AG04449 (cell line): ENCODE measurements at regions not wholly inside any gene's neighbourhood (a gene's known extent, or its start where the extent isn't known, plus 50 kb on each side); places are given as distances from the start of the nearest gene placed in this dataset.

Experiments used
- CTCF ChIA-PET: fragments of 350-600 bp; formaldehyde crosslinking; extraction: SDS; loops from one replicate; lab custom pipeline; 2021; ENCODE audit warnings: antibody characterized with exemption; lab: Yijun Ruan, JAX
- POLR2A ChIA-PET: fragments of 400-600, 350-600 bp; formaldehyde crosslinking; extraction: SDS; loops from one replicate; lab custom pipeline; 2020; ENCODE audit warnings: antibody characterized with exemption, inconsistent platforms; lab: Yijun Ruan, JAX
- DNase-seq: peaks from one replicate; pipeline ENCODE4 v3.0.0-alpha.2; 2010; ENCODE audit warnings: low read depth, low spot score
- H3K4me3 ChIP-seq: 2 replicates; pipeline ENCODE4 v1.5.1; 2011; ENCODE audit warnings: low read depth, mild to moderate bottlenecking, control low read depth, low read length
- TF ChIP-seq, protein P1 (sequence below): IDR thresholded peaks from one replicate; pipeline ENCODE4 v1.5.1; 2011; ENCODE audit warnings: mild to moderate bottlenecking, moderate library complexity, low read length, control low read depth, inconsistent platforms; ENCODE audit not compliant: insufficient read depth; ENCODE audit errors: missing control alignments

DNA sequence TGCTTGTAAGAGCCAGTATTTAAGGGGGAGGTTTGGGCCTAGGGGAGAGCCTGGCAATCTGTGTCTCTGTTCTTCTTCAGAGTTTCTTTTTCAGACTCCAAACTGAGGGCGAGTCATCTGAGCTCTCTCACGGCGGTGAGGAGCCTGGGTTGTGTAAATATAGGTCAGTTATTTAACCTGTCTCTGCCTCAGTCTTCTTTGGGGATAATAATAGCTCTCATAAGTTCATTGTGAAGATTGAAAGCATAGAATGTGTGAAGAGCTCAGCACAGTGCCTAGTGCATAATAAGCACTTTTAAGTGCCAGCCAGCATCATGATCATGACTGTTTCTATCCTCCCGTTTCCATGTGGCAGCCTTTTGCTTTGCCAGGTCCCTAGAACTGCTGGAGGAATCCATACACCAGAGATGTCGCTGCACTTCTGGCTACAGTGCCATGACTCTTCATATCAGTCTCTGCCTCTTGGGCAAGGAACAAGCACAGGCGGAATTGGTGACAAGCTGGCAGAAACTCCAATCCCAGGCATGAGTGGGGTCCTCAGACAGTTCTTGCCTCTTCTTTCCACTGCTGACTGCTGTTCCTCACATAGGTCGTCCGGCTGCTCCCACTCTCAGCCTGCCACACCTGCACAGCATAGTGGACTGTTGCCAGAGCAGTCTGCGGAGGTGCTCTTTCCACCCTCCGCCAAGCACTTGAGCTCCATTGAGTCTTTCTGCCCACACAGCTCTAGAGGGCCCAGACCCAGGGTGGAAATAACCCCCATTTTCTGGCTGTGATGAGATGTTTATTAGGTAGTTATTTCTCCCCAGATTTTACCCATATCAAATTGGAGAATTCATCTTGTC is 103.7 kb upstream of the MAML3 start:
- DNase-seq: no peak
- no peak overlapping the region for H3K4me3 ChIP-seq
- ChIA-PET POLR2A (no interaction called here), CTCF (interaction anchor here (0.7 to 1.6 kb wide), 10 partner anchors 10 to 604 kb away, joined by 3 to 5 read pairs (median 4); no protein-coding TSS in a partner anchor)
- TF ChIP-seq, protein P1, sequence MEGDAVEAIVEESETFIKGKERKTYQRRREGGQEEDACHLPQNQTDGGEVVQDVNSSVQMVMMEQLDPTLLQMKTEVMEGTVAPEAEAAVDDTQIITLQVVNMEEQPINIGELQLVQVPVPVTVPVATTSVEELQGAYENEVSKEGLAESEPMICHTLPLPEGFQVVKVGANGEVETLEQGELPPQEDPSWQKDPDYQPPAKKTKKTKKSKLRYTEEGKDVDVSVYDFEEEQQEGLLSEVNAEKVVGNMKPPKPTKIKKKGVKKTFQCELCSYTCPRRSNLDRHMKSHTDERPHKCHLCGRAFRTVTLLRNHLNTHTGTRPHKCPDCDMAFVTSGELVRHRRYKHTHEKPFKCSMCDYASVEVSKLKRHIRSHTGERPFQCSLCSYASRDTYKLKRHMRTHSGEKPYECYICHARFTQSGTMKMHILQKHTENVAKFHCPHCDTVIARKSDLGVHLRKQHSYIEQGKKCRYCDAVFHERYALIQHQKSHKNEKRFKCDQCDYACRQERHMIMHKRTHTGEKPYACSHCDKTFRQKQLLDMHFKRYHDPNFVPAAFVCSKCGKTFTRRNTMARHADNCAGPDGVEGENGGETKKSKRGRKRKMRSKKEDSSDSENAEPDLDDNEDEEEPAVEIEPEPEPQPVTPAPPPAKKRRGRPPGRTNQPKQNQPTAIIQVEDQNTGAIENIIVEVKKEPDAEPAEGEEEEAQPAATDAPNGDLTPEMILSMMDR: no peak

DNA sequence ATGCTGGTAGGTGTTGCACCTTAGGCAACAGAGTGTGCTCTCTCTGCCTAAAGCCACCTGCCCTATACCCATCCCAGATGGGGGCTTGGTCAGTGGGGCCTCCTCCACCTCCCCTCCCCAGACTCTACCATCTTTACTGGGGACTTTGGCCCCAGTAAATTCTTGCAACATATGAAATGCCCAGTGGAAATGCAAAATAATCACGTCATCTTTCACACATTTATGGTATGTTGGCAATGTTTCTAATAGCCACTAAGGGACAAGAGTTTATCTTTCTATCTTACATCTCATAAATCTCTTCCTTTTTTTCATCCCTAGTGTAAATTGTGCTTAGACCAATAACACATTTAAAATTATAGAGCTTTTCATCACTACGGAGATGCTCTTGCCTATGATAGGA is 103.0 kb upstream of the MAML3 start:
- TF ChIP-seq, protein P1: no peak
- DNase-seq: no peak
- no peak overlapping the region for H3K4me3 ChIP-seq
- POLR2A ChIA-PET: interaction anchor here (0.7 kb wide), 1 partner anchor 52 kb away, joined by 3 read pairs; no protein-coding TSS in a partner anchor
- CTCF ChIA-PET: interaction anchor here (0.7 to 6.9 kb wide), 9 partner anchors 9 to 603 kb away, joined by 3 to 50 read pairs (median 4); no protein-coding TSS in a partner anchor

DNA sequence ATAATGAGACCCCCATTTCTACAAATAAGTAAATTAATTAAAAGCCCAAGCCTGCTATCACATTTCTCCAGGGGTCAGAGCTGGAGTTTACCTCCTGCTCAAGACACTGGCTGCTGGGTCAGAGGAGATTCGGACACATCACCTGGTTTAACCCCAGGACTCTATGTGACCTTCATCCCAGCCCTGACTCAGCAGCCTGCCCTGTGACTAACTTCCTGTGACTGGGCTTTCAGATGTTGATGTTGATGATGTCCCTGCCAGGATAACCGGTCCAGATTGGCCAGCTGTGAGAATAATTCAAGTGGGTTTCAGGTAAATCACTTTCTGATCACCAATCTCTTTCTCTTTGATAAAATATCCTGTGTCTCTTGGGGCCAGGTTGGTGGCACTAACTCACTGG is 102.4 kb upstream of the MAML3 start:
- CTCF ChIA-PET: interaction anchor here (1.2 to 6.9 kb wide), 5 partner anchors 8 to 522 kb away, joined by 3 to 71 read pairs (median 5); no protein-coding TSS in a partner anchor
- TF ChIP-seq, protein P1: no peak

DNA sequence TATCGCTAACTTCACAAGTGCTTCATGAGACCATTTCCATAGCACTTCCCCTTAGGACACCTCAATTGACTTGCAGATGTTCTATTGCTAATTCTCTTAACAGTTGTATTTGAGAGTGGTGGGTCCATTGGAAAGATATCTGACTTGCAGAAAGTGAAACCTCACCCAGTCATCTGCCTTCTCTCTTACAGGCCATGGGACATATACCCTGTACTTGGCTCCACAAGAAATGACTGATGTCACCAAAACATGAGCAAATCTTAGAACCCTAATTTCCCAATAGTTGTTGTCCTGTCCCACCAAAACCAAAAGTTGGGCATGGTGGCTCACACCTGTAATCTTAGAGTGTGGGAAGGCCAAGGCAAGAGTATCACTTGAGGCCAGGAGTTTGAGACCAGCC is 101.9 kb upstream of the MAML3 start:
- CTCF ChIA-PET: interaction anchor here (1.2 to 6.9 kb wide), 5 partner anchors 10 to 599 kb away, joined by 5 to 71 read pairs (median 8); no protein-coding TSS in a partner anchor
- TF ChIP-seq, protein P1: no peak
- POLR2A ChIA-PET: no interaction called here

More for the DNA sequence above, 102.4 kb upstream of the MAML3 start:
- no peak overlapping the region for H3K4me3 ChIP-seq
- POLR2A ChIA-PET: interaction anchor here (0.7 kb wide), 1 partner anchor 53 kb away, joined by 3 read pairs; no protein-coding TSS in a partner anchor
- no peak for DNase-seq

DNA sequence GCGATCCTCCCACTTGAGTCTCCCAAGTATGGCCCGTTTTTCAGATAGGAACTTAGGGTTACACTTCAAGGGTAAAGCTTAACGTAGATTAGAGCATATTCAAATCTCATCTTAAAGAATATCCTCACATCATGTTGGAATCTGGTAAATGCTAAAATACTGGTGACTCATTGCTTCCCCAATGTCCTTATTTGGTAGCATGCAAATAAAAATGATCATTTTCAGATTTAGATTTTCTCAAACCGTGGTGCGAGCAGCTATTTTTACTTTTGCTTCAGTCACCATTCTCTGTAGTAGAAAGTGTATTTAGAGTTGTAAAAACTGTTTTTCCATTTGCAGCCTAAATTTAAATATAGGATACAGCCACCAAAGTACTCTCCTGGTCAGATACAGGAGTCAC is 101.5 kb upstream of the MAML3 start:
- no peak for DNase-seq
- no peak overlapping the region for H3K4me3 ChIP-seq
- ChIA-PET POLR2A (interaction anchor here (0.7 kb wide), 1 partner anchor 583 kb away, joined by 3 read pairs; no protein-coding TSS in a partner anchor), CTCF (interaction anchor here (0.7 to 6.9 kb wide), 13 partner anchors 10 to 598 kb away, joined by 3 to 71 read pairs (median 8); no protein-coding TSS in a partner anchor)
- TF ChIP-seq, protein P1: no peak

More for the DNA sequence above, 101.9 kb upstream of the MAML3 start:
- no peak for DNase-seq
- no peak overlapping the region for H3K4me3 ChIP-seq
